ENCODE measurements at regions not wholly inside any gene's neighbourhood (a gene's known extent, or its start where the extent isn't known, plus 50 kb on each side); places are given as distances from the start of the nearest gene placed in this dataset.

GRCh38 chr11:112404112-112404511 lies 143.5 kb upstream of the PLET1 start:
- 78% methylated on average over 1 of the region's 1 CpG for WGBS (ENCODE audit: insufficient coverage)
- H3K27me3 ChIP-seq (ENCODE audit: control insufficient read depth in 2 of 2, insufficient read depth in 2 of 2, low read length in 2 of 2): no peaks in the 10 kb centered on the region
- H3K27me3 Mint-ChIP-seq (ENCODE audit: low read depth in 3 of 3): peaks cover 5 to 8% (median 8%) of the 10 kb centered on the region in 3 donors
- H3K9me3 Mint-ChIP-seq: peaks cover 0 to 1% (median 0%) of the 10 kb centered on the region in 7 donors
- H4K20me1 ChIP-seq (ENCODE audit: insufficient read depth, low read length): no peaks in the 10 kb centered on the region
- no peaks in the 10 kb centered on the region for H3K4me1 Mint-ChIP-seq
- H2AFZ ChIP-seq (ENCODE audit: insufficient read depth, low read depth, low read length, poor library complexity, severe bottlenecking): no peak overlapping the region
- no peak overlapping the region for H3K27ac ChIP-seq (ENCODE audit: low read depth in 1 of 2, low read length in 2 of 2)
- H3K9ac ChIP-seq (ENCODE audit: insufficient read depth, low read length, poor library complexity, severe bottlenecking): no peak overlapping the region
- no peak overlapping the region for H3K4me3 ChIP-seq (replicated peaks in 1 of 3; ENCODE audit: low read depth in 2 of 3, low read length in 3 of 3)
- intact Hi-C loops (cut with micrococcal nuclease): no loop called here
- H3K4me1 ChIP-seq (ENCODE audit: control insufficient read depth in 1 of 2, insufficient read depth in 2 of 2, low read length in 2 of 2): no peaks in the 10 kb centered on the region
- no peak for TF ChIP-seq CTCF (IDR thresholded peaks at IDR 0.05)
- H3K4me2 ChIP-seq (replicated peaks; ENCODE audit: extremely low read depth, low read length, poor library complexity, severe bottlenecking): no peak overlapping the region
- no peak for DNase-seq
- no peaks in the 10 kb centered on the region for H3K9me3 ChIP-seq (replicated peaks in 1 of 2; ENCODE audit: control insufficient read depth in 1 of 2, insufficient read depth in 1 of 2, low read length in 2 of 2)
- H3K27ac Mint-ChIP-seq: no peak overlapping the region
- H3K36me3 Mint-ChIP-seq: no peaks in the 10 kb centered on the region
- no peak overlapping the region for H3K4me3 Mint-ChIP-seq
- no peaks in the 10 kb centered on the region for H3K36me3 ChIP-seq (replicated peaks in 1 of 2; ENCODE audit: control insufficient read depth in 1 of 2, insufficient read depth in 2 of 2, low read length in 2 of 2)
- no peaks in the 10 kb centered on the region for H3K79me2 ChIP-seq (ENCODE audit: insufficient read depth, low read length)

- WGBS (ENCODE audit: insufficient coverage): 57% methylated on average over 1 of the region's 7 CpGs
- no peaks in the 10 kb centered on the region for H3K36me3 ChIP-seq (replicated peaks in 1 of 2; ENCODE audit: control insufficient read depth in 1 of 2, insufficient read depth in 2 of 2, low read length in 2 of 2)
- DNase-seq: no peak
- intact Hi-C loops (cut with micrococcal nuclease): no loop called here
- H4K20me1 ChIP-seq (ENCODE audit: insufficient read depth, low read length): no peaks in the 10 kb centered on the region
- no peak overlapping the region for H3K9ac ChIP-seq (ENCODE audit: insufficient read depth, low read length, poor library complexity, severe bottlenecking)
- no peak for TF ChIP-seq CTCF (IDR thresholded peaks at IDR 0.05)
- Mint-ChIP-seq H3K36me3 (no peaks in the 10 kb centered on the region), H3K27me3 (ENCODE audit: low read depth in 3 of 3) (peaks cover 4 to 7% (median 4%) of the 10 kb centered on the region in 3 donors), H3K27ac (no peak overlapping the region), H3K4me3 (no peak overlapping the region), H3K4me1 (peaks cover 13% of the 10 kb centered on the region), H3K9me3 (peaks cover 0 to 6% (median 3%) of the 10 kb centered on the region in 7 donors)
- no peaks in the 10 kb centered on the region for H3K27me3 ChIP-seq (ENCODE audit: control insufficient read depth in 2 of 2, insufficient read depth in 2 of 2, low read length in 2 of 2)
- no peaks in the 10 kb centered on the region for H3K4me1 ChIP-seq (ENCODE audit: control insufficient read depth in 1 of 2, insufficient read depth in 2 of 2, low read length in 2 of 2)
- H3K4me2 ChIP-seq (replicated peaks; ENCODE audit: extremely low read depth, low read length, poor library complexity, severe bottlenecking): no peak overlapping the region
- H2AFZ ChIP-seq (ENCODE audit: insufficient read depth, low read depth, low read length, poor library complexity, severe bottlenecking): no peak overlapping the region
- H3K79me2 ChIP-seq (ENCODE audit: insufficient read depth, low read length): no peaks in the 10 kb centered on the region
- H3K4me3 ChIP-seq (replicated peaks in 1 of 3; ENCODE audit: low read depth in 2 of 3, low read length in 3 of 3): no peak overlapping the region
- peaks cover 0 to 4% of the 10 kb centered on the region in 2 donors for H3K9me3 ChIP-seq (replicated peaks in 1 of 2; ENCODE audit: control insufficient read depth in 1 of 2, insufficient read depth in 1 of 2, low read length in 2 of 2)
- no peak overlapping the region for H3K27ac ChIP-seq (ENCODE audit: low read depth in 1 of 2, low read length in 2 of 2)
These were observed 147.9 kb upstream of the PLET1 start for GRCh38 chr11:112408517-112408916.
